Transverse colon (tissue), 3 donors: ENCODE measurements at regions not wholly inside any gene's neighbourhood (a gene's known extent, or its start where the extent isn't known, plus 50 kb on each side); places are given as distances from the start of the nearest gene placed in this dataset.

ENCODE experiments used
- EP300 ChIP-seq: sonication (generic); formaldehyde crosslinking; IDR thresholded peaks from one replicate; pipeline ENCODE4 v1.6.1; 2017; ENCODE audit warnings: antibody characterized with exemption, low read depth
- POLR2A ChIP-seq: fragments of 450-650 bp; IDR thresholded peaks from one replicate; pipeline ENCODE4 v1.6.1; 2016; ENCODE audit warnings: antibody characterized with exemption, mild to moderate bottlenecking, moderate library complexity
- TF ChIP-seq, protein P1 (sequence below), 5 experiments: fragments of 200-600 bp in 3 of 5; fragments of 450-650 bp in 2 of 5; sonication (generic) in 3 of 5; IDR thresholded peaks; 1 replicate in 2 of 5; 2 replicates in 3 of 5; pipeline ENCODE4 v1.5.1; 2016 to 2017; ENCODE audit warnings: antibody characterized with exemption in 5 of 5, inconsistent platforms in 3 of 5, mild to moderate bottlenecking in 2 of 5, moderate library complexity in 1 of 5

DNA sequence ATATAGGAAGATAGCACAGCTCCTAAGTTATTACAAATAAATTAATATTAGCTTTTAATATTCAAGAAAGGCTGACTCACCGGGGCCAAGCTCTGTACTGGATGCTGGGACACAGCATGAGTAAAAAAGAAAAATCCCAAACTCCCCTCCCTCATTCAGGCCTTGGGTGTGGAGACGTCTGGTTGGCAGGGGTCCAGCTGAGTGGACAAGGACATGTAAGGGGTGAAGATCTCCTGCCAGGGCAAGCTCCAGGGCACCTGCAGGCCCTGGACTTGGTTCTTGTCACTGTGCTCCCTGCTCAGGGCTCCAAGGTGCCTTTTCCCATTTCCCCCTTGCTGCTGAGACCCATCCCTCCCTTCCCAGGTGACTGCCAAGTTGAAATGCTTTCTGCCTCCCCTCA is 388.5 kb downstream of the ENC1 start:
- TF ChIP-seq POLR2A (no peak), EP300 (no peak)
- TF ChIP-seq, protein P1, sequence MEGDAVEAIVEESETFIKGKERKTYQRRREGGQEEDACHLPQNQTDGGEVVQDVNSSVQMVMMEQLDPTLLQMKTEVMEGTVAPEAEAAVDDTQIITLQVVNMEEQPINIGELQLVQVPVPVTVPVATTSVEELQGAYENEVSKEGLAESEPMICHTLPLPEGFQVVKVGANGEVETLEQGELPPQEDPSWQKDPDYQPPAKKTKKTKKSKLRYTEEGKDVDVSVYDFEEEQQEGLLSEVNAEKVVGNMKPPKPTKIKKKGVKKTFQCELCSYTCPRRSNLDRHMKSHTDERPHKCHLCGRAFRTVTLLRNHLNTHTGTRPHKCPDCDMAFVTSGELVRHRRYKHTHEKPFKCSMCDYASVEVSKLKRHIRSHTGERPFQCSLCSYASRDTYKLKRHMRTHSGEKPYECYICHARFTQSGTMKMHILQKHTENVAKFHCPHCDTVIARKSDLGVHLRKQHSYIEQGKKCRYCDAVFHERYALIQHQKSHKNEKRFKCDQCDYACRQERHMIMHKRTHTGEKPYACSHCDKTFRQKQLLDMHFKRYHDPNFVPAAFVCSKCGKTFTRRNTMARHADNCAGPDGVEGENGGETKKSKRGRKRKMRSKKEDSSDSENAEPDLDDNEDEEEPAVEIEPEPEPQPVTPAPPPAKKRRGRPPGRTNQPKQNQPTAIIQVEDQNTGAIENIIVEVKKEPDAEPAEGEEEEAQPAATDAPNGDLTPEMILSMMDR (IDR thresholded peaks at IDR 0.05) = no peak
